Neuronal stem cell (in vitro differentiated cells): ENCODE measurements at regions not wholly inside any gene's neighbourhood (a gene's known extent, or its start where the extent isn't known, plus 50 kb on each side); places are given as distances from the start of the nearest gene placed in this dataset.

Source experiments
- DNase-seq: peaks from one replicate; pipeline ENCODE4 v3.0.0-alpha.2; 2013; ENCODE audit warnings: low spot score
- H2AFZ ChIP-seq: one replicate; pipeline ENCODE4 v1.6.1; 2013; ENCODE audit warnings: mild to moderate bottlenecking, low read length, inconsistent platforms
- H2AK5ac ChIP-seq: 2 replicates; pipeline ENCODE4 v1.6.1; 2013; ENCODE audit warnings: low read depth, mild to moderate bottlenecking, inconsistent platforms, low read length, moderate library complexity, mixed read lengths
- H2BK120ac ChIP-seq: 2 replicates; pipeline ENCODE4 v1.6.1; 2013; ENCODE audit warnings: low read depth, mild to moderate bottlenecking, inconsistent platforms, low read length, moderate library complexity, mixed read lengths
- H2BK12ac ChIP-seq: one replicate; pipeline ENCODE4 v1.6.1; 2013; ENCODE audit warnings: low read length, inconsistent platforms
- H2BK15ac ChIP-seq: 2 replicates; pipeline ENCODE4 v1.6.1; 2013; ENCODE audit warnings: mild to moderate bottlenecking, low read length, inconsistent platforms, mixed read lengths
- H2BK5ac ChIP-seq: one replicate; pipeline ENCODE4 v1.6.1; 2013; ENCODE audit warnings: inconsistent platforms, mild to moderate bottlenecking, low read length, moderate library complexity
- H3K14ac ChIP-seq: one replicate; pipeline ENCODE4 v1.6.1; 2013; ENCODE audit warnings: low read length, inconsistent platforms
- H3K18ac ChIP-seq: 2 replicates; pipeline ENCODE4 v1.6.1; 2013; ENCODE audit warnings: low read length, inconsistent platforms
- H3K23ac ChIP-seq: 2 replicates; pipeline ENCODE4 v1.6.1; 2013; ENCODE audit warnings: low read depth, mild to moderate bottlenecking, mixed read lengths, low read length, inconsistent platforms; ENCODE audit not compliant: poor library complexity
- H3K27ac ChIP-seq: replicated peaks from 3 replicates; pipeline ENCODE4 v1.5.1; 2013; ENCODE audit warnings: low read length, inconsistent platforms
- H3K27me3 ChIP-seq, 3 experiments: 2 replicates each; pipeline ENCODE4 v1.6.1; 2013; ENCODE audit warnings: low read length in 3 of 3, mild to moderate bottlenecking in 2 of 3, inconsistent platforms in 1 of 3, low read depth in 1 of 3, mixed read lengths in 1 of 3, moderate library complexity in 1 of 3; ENCODE audit not compliant: control insufficient read depth in 3 of 3, insufficient read depth in 3 of 3
- H3K36me3 ChIP-seq, 2 donors: replicated peaks in 1 of 2; 2 replicates each; pipeline ENCODE4 v1.6.1; 2013; ENCODE audit warnings: low read length in 2 of 2; ENCODE audit not compliant: control insufficient read depth in 2 of 2, insufficient read depth in 2 of 2
- H3K4ac ChIP-seq: 2 replicates; pipeline ENCODE4 v1.6.1; 2013; ENCODE audit warnings: inconsistent platforms, mild to moderate bottlenecking, low read length, moderate library complexity
- H3K4me1 ChIP-seq, 2 donors: 1 replicate in 1 of 2; 2 replicates in 1 of 2; pipeline ENCODE4 v1.6.1; 2013; ENCODE audit warnings: low read length in 2 of 2, low read depth in 1 of 2; ENCODE audit not compliant: control insufficient read depth in 2 of 2, insufficient read depth in 1 of 2
- H3K4me2 ChIP-seq: one replicate; pipeline ENCODE4 v1.6.1; 2013; ENCODE audit warnings: mild to moderate bottlenecking, low read length, inconsistent platforms; ENCODE audit not compliant: insufficient read depth, poor library complexity, severe bottlenecking
- H3K4me3 ChIP-seq, 2 donors: 2 replicates each; pipeline ENCODE4 v1.5.1; 2013; ENCODE audit warnings: low read length in 2 of 2, mild to moderate bottlenecking in 2 of 2, inconsistent platforms in 1 of 2, moderate library complexity in 1 of 2
- H3K79me1 ChIP-seq: one replicate; pipeline ENCODE4 v1.6.1; 2013; ENCODE audit warnings: low read depth, mild to moderate bottlenecking, inconsistent platforms, low read length, moderate library complexity
- H3K9ac ChIP-seq: one replicate; pipeline ENCODE4 v1.6.1; 2013; ENCODE audit warnings: mild to moderate bottlenecking, low read depth, low read length, inconsistent platforms; ENCODE audit not compliant: poor library complexity
- H3K9me3 ChIP-seq, 2 donors: replicated peaks in 1 of 2; 2 replicates each; pipeline versions ENCODE3 to v1.6.1; 2013; ENCODE audit warnings: low read length in 2 of 2, mild to moderate bottlenecking in 2 of 2, inconsistent platforms in 1 of 2, low read depth in 1 of 2, mixed read lengths in 1 of 2, moderate library complexity in 1 of 2; ENCODE audit not compliant: control insufficient read depth in 2 of 2, insufficient read depth in 1 of 2
- H4K8ac ChIP-seq: one replicate; pipeline ENCODE4 v1.6.1; 2013; ENCODE audit warnings: low read depth, mild to moderate bottlenecking, inconsistent platforms, low read length, moderate library complexity
- H4K91ac ChIP-seq: one replicate; pipeline ENCODE4 v1.6.1; 2013; ENCODE audit warnings: low read length, low read depth, mild to moderate bottlenecking, inconsistent platforms; ENCODE audit not compliant: poor library complexity
- WGBS, 2 donors: extraction: QIAGEN DNeasy Blood & Tissue Kit; methylation state at CpG; one replicate each; pipeline ENCODE4 v1.1.7; 2013; ENCODE audit warnings: missing lambda C conversion rate in 2 of 2, mixed read lengths in 1 of 2; ENCODE audit not compliant: insufficient read length in 2 of 2, insufficient replicate concordance in 1 of 2; ENCODE audit errors: extremely low coverage in 2 of 2; 5-methylcytosine and 5-hydroxymethylcytosine counted together

- H4K91ac ChIP-seq = no peak overlapping the region
- H3K27ac ChIP-seq = no peak overlapping the region
- H3K18ac ChIP-seq = no peak overlapping the region
Measured at GRCh38 chr5:17918373-17919104, 284.3 kb downstream of the TAF11L14 start.

GRCh38 chr5:17925276-17925675, 291.0 kb downstream of the TAF11L14 start:
- Histone ChIP-seq H3K23ac (no peak overlapping the region), H3K4ac (no peak overlapping the region), H2AK5ac (peak overlapping the region; percentile 13), H3K27ac (no peak overlapping the region), H3K9me3 (no peaks in the 10 kb centered on the region), H4K8ac (peak overlapping the region; percentile 87), H2BK15ac (no peak overlapping the region), H2AFZ (peak overlapping the region; percentile 52), H3K4me1 (peaks cover 0 to 2% of the 10 kb centered on the region in 2 donors), H3K4me3 (no peak overlapping the region), H2BK5ac (no peak overlapping the region), H3K4me2 (no peak overlapping the region), H2BK120ac (no peak overlapping the region), H2BK12ac (no peak overlapping the region), H3K79me1 (no peaks in the 10 kb centered on the region), H3K9ac (no peak overlapping the region), H3K18ac (peak overlapping the region; percentile 82), H4K91ac (no peak overlapping the region), H3K14ac (no peak overlapping the region), H3K36me3 (no peaks in the 10 kb centered on the region), H3K27me3 (no peaks in the 10 kb centered on the region)
- DNase-seq = no peak
- no CpG with 5 or more reads among the region's 4 CpGs for WGBS, 2 donors

More at GRCh38 chr5:17918373-17919104, 284.3 kb downstream of the TAF11L14 start:
- no peak overlapping the region for H2AK5ac ChIP-seq
- H3K9me3 ChIP-seq = peaks cover 1 to 4% of the 10 kb centered on the region in 2 donors
- H3K9ac ChIP-seq = no peak overlapping the region
- H2BK5ac ChIP-seq = no peak overlapping the region
- H2BK120ac ChIP-seq = no peak overlapping the region
- no peak overlapping the region for H3K4ac ChIP-seq
- H3K14ac ChIP-seq = no peak overlapping the region
- H2BK15ac ChIP-seq = no peak overlapping the region
- H3K27me3 ChIP-seq = no peaks in the 10 kb centered on the region
- H3K36me3 ChIP-seq = no peaks in the 10 kb centered on the region
- WGBS, 2 donors = no CpG with 5 or more reads among the region's 2 CpGs
- peaks cover 2 to 3% of the 10 kb centered on the region in 2 donors for H3K4me1 ChIP-seq
- peak overlapping the region; percentile 93 for H2AFZ ChIP-seq
- H4K8ac ChIP-seq = no peak overlapping the region
- H3K79me1 ChIP-seq = no peaks in the 10 kb centered on the region
- no peak overlapping the region for H2BK12ac ChIP-seq
- H3K23ac ChIP-seq = no peak overlapping the region
- no peak overlapping the region for H3K4me3 ChIP-seq
- H3K4me2 ChIP-seq = no peak overlapping the region
- no peak for DNase-seq

- Histone ChIP-seq H3K14ac (no peak overlapping the region), H2BK5ac (no peak overlapping the region), H3K27me3 (no peaks in the 10 kb centered on the region), H3K23ac (no peak overlapping the region), H3K9me3 (peaks cover 2 to 5% of the 10 kb centered on the region in 2 donors), H3K36me3 (no peaks in the 10 kb centered on the region), H3K18ac (no peak overlapping the region), H4K91ac (no peak overlapping the region), H2AK5ac (no peak overlapping the region), H3K4ac (no peak overlapping the region), H2BK12ac (no peak overlapping the region), H3K9ac (no peak overlapping the region), H3K4me1 (peaks cover 0 to 2% of the 10 kb centered on the region in 2 donors), H3K4me3 (no peak overlapping the region), H3K4me2 (no peak overlapping the region), H2BK15ac (no peak overlapping the region), H2BK120ac (no peak overlapping the region), H3K27ac (no peak overlapping the region), H2AFZ (peak overlapping the region; percentile 60), H3K79me1 (no peaks in the 10 kb centered on the region), H4K8ac (no peak overlapping the region)
- DNase-seq = no peak
- no CpG with 5 or more reads among the region's 2 CpGs for WGBS, 2 donors
Measured at GRCh38 chr5:17928581-17928981, 294.3 kb downstream of the TAF11L14 start.

- no peak overlapping the region for H2BK120ac ChIP-seq
- no peak overlapping the region for H2BK5ac ChIP-seq
- H3K14ac ChIP-seq = no peak overlapping the region
- H4K91ac ChIP-seq = no peak overlapping the region
- H3K9ac ChIP-seq = no peak overlapping the region
- no peak overlapping the region for H2AFZ ChIP-seq
- peaks cover 2 to 5% of the 10 kb centered on the region in 2 donors for H3K9me3 ChIP-seq
- H4K8ac ChIP-seq = no peak overlapping the region
- WGBS, 2 donors = no CpG with 5 or more reads among the region's 1 CpG
- H3K4me2 ChIP-seq = no peak overlapping the region
- H3K4me1 ChIP-seq = peaks cover 0 to 2% of the 10 kb centered on the region in 2 donors
- H2AK5ac ChIP-seq = no peak overlapping the region
- no peak overlapping the region for H3K27ac ChIP-seq
- DNase-seq = no peak
- no peak overlapping the region for H2BK12ac ChIP-seq
- no peak overlapping the region for H3K18ac ChIP-seq
- H3K4ac ChIP-seq = no peak overlapping the region
- H3K23ac ChIP-seq = no peak overlapping the region
- H3K79me1 ChIP-seq = no peaks in the 10 kb centered on the region
- no peaks in the 10 kb centered on the region for H3K36me3 ChIP-seq
- H3K4me3 ChIP-seq = no peak overlapping the region
- no peaks in the 10 kb centered on the region for H3K27me3 ChIP-seq
- no peak overlapping the region for H2BK15ac ChIP-seq
Measured at GRCh38 chr5:17929171-17929570, 294.9 kb downstream of the TAF11L14 start.
